SK-N-SH treated with all-trans-retinoic acid at 6 μM for 48 hours (cell line): ENCODE measurements at regions not wholly inside any gene's neighbourhood (a gene's known extent, or its start where the extent isn't known, plus 50 kb on each side); places are given as distances from the start of the nearest gene placed in this dataset.

Experiments
- ATAC-seq: fragments of 200-7000 bp; cut with Tn5 transposase; 3 replicates; pipeline ENCODE4 v1.9.1; 2020; ENCODE audit warnings: mild to moderate bottlenecking, moderate library complexity
- ARNTL ChIP-seq: fragments of 450-650 bp; formaldehyde crosslinking; IDR thresholded peaks from 2 replicates; pipeline ENCODE4 v1.5.0; 2020; ENCODE audit warnings: low read depth, mild to moderate bottlenecking, moderate library complexity, borderline replicate concordance
- BACH2 ChIP-seq: fragments of 250-450 bp; sonication (Bioruptor Pico); IDR thresholded peaks from 2 replicates; pipeline ENCODE4 v1.9.0; 2021; ENCODE audit warnings: mild to moderate bottlenecking, borderline replicate concordance
- CSDC2 ChIP-seq: fragments of 250-450 bp; sonication (Bioruptor Pico); IDR thresholded peaks from 2 replicates; pipeline ENCODE4 v1.5.0; 2020; ENCODE audit warnings: mild to moderate bottlenecking, moderate library complexity
- GLIS3 ChIP-seq: fragments of 250-450 bp; sonication (Bioruptor Pico); IDR thresholded peaks from 2 replicates; pipeline ENCODE4 v1.5.0; 2020; ENCODE audit warnings: mild to moderate bottlenecking, moderate library complexity
- ISL1 ChIP-seq: fragments of 250-450 bp; sonication (Bioruptor Pico); IDR thresholded peaks from 2 replicates; pipeline ENCODE4 v2.1.2; 2022; ENCODE audit warnings: mild to moderate bottlenecking, moderate library complexity
- OSR1 ChIP-seq: fragments of 250-450 bp; sonication (Bioruptor Pico); IDR thresholded peaks from 2 replicates; pipeline ENCODE4 v1.8.0; 2022; ENCODE audit warnings: moderate library complexity, mild to moderate bottlenecking, inconsistent platforms
- PPARA ChIP-seq: fragments of 250-450 bp; sonication (Bioruptor Pico); IDR thresholded peaks from 2 replicates; pipeline ENCODE4 v1.5.0; 2020; ENCODE audit warnings: mild to moderate bottlenecking, borderline replicate concordance
- RARB ChIP-seq: fragments of 250-450 bp; sonication (Bioruptor Pico); IDR thresholded peaks from 2 replicates; pipeline ENCODE4 v1.8.0; 2021; ENCODE audit warnings: mild to moderate bottlenecking, moderate library complexity
- SNAI2 ChIP-seq: fragments of 250-450 bp; sonication (Bioruptor Pico); IDR thresholded peaks from 2 replicates; pipeline ENCODE4 v1.5.0; 2020; ENCODE audit warnings: mild to moderate bottlenecking, moderate library complexity
- TCF4 ChIP-seq: fragments of 250-450 bp; sonication (Bioruptor Pico); IDR thresholded peaks from 2 replicates; pipeline ENCODE4 v1.8.0; 2021; ENCODE audit warnings: mild to moderate bottlenecking, moderate library complexity, borderline replicate concordance
- TOX ChIP-seq: fragments of 250-450 bp; sonication (Bioruptor Pico); IDR thresholded peaks from 2 replicates; pipeline ENCODE4 v1.8.0; 2021; ENCODE audit warnings: mild to moderate bottlenecking, moderate library complexity, borderline replicate concordance
- ZC3H10 ChIP-seq: fragments of 250-450 bp; sonication (Bioruptor Pico); IDR thresholded peaks from 2 replicates; pipeline ENCODE4 v1.5.1; 2021; ENCODE audit warnings: mild to moderate bottlenecking, moderate library complexity
- ZFP3 ChIP-seq: fragments of 250-450 bp; sonication (Bioruptor Pico); IDR thresholded peaks from 2 replicates; pipeline ENCODE4 v1.5.0; 2020; ENCODE audit warnings: mild to moderate bottlenecking, moderate library complexity
- ZFP30 ChIP-seq: fragments of 450-650 bp; formaldehyde crosslinking; IDR thresholded peaks from 2 replicates; pipeline ENCODE4 v1.5.0; 2022; ENCODE audit warnings: mild to moderate bottlenecking, moderate library complexity
- ZNF565 ChIP-seq: fragments of 450-650 bp; formaldehyde crosslinking; conservative IDR thresholded peaks from 2 replicates; pipeline ENCODE4 v1.5.0; 2020; ENCODE audit warnings: low read depth, mild to moderate bottlenecking, moderate library complexity
- ZNF70 ChIP-seq: fragments of 450-650 bp; formaldehyde crosslinking; IDR thresholded peaks from 2 replicates; pipeline ENCODE4 v1.5.0; 2020; ENCODE audit warnings: mild to moderate bottlenecking, moderate library complexity
- ZNF8 ChIP-seq: fragments of 450-650 bp; formaldehyde crosslinking; IDR thresholded peaks from 2 replicates; pipeline ENCODE4 v1.5.0; 2020; ENCODE audit warnings: mild to moderate bottlenecking, moderate library complexity
- TF ChIP-seq, protein P1 (sequence below): fragments of 250-450 bp; sonication (Bioruptor Pico); IDR thresholded peaks from 2 replicates; pipeline ENCODE4 v1.8.0; 2021; ENCODE audit warnings: low read depth, mild to moderate bottlenecking, moderate library complexity, borderline replicate concordance
- TF ChIP-seq, protein P2 (sequence below): fragments of 250-450 bp; sonication (Bioruptor Pico); IDR thresholded peaks from 2 replicates; pipeline ENCODE4 v1.5.1; 2021; ENCODE audit warnings: mild to moderate bottlenecking, moderate library complexity
- TF ChIP-seq, protein P3 (sequence below): fragments of 250-450 bp; sonication (Bioruptor Pico); IDR thresholded peaks from 2 replicates; pipeline ENCODE4 v1.5.0; 2020; ENCODE audit warnings: mild to moderate bottlenecking, moderate library complexity
- TF ChIP-seq, protein P4 (sequence below): fragments of 250-450 bp; sonication (Bioruptor Pico); IDR thresholded peaks from 2 replicates; pipeline ENCODE4 v1.5.1; 2020; ENCODE audit warnings: low read depth, mild to moderate bottlenecking, moderate library complexity

DNA sequence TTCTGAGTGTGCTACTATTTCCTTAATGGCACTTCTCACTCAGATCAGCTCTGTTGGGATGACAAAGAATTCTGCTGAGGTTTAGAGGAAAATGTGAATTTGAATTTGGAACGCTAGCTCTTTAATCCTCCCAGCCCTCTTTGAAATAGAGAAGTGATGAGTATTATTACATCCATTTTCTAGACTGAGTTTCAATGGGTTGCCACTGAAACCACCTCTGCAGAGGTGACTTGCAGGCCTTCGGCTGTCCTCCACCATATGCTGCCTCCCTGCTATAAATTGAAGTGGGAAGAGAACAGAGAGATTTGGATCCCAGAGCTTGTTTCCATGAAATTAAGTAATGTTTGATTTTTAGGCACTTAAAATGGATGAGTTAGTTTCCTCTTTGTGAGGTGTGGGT lies 363.2 kb upstream of the SNX7 start (continued):
- TF ChIP-seq CSDC2 (no peak), GLIS3 (no peak), ZFP3 (CRISPR knock-in tag) (no peak), SNAI2 (CRISPR knock-in tag) (no peak)
- TF ChIP-seq, protein P1, sequence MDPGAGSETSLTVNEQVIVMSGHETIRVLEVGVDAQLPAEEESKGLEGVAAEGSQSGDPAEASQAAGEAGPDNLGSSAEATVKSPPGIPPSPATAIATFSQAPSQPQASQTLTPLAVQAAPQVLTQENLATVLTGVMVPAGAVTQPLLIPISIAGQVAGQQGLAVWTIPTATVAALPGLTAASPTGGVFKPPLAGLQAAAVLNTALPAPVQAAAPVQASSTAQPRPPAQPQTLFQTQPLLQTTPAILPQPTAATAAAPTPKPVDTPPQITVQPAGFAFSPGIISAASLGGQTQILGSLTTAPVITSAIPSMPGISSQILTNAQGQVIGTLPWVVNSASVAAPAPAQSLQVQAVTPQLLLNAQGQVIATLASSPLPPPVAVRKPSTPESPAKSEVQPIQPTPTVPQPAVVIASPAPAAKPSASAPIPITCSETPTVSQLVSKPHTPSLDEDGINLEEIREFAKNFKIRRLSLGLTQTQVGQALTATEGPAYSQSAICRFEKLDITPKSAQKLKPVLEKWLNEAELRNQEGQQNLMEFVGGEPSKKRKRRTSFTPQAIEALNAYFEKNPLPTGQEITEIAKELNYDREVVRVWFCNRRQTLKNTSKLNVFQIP (CRISPR knock-in tag), result no peak

DNA sequence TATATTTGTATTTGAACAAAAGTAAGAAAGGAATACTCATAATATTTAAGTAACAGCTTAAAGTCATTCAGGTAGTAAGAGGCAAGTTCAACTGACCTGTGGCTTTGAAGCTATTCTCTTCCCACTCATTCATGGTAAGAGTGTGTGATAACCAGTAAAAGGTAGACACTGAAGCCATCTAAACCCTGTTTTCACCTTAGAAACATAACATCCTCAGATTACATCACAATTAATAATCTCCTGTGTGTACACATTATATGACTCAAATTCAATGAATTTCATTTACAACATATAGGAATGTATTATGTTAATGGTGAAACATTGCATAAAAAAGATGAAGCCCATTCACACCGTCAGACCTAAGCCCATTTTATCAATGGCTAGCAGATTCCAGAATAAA lies 364.8 kb upstream of the SNX7 start:
- ATAC-seq, result no peak
- no peak for TF ChIP-seq TCF4 (CRISPR knock-in tag)
- TF ChIP-seq BACH2 (CRISPR knock-in tag), result no peak
- no peak for TF ChIP-seq TOX
- no peak for TF ChIP-seq ZFP30 (CRISPR knock-in tag)
- TF ChIP-seq, all 23 proteins: peak for 0

DNA sequence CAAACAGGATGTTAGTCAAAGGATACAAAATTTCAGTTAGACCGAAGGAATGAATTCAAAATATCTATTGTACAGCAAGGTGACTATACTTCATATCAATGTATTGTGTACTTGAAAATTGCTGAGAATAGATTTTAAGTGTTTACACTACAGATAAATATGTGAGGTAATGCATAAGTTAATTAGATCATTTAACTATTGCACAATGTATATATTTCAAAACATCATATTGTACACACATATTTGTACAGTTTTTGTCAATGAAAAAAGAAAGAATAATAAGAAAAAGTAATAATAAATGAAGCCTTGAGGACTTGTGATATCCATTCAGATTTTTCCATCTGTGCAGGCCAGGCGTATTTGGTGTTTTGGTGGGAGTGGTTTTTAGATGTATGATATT lies 367.4 kb upstream of the SNX7 start:
- ATAC-seq, result no peak
- no peak for TF ChIP-seq OSR1 (CRISPR knock-in tag)
- TF ChIP-seq ARNTL (CRISPR knock-in tag), result no peak
- TF ChIP-seq ZNF565 (CRISPR knock-in tag), result no peak

DNA sequence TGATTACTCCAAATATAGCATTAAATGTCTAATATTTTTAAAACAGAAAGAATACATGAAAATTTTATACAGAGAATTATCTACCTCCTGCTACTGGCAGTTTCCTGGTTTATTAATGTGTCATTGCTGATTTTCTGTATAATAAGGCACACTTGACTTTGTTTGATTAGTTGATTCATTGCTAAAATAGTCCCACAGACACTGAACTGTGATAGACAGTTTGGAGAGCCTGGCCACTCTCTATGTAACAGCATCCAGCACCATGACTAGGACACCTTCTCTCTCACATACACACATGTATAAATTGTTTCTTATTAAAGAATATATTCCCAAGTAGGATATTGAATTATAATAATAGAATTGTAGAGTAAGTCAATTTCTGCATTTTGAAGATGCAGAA lies 368.5 kb upstream of the SNX7 start:
- TF ChIP-seq SNAI2 (CRISPR knock-in tag) (no peak), ZC3H10 (CRISPR knock-in tag) (no peak), CSDC2 (no peak), ZFP30 (CRISPR knock-in tag) (no peak), GLIS3 (no peak), ISL1 (no peak), ZNF565 (CRISPR knock-in tag) (no peak), ZNF8 (CRISPR knock-in tag) (no peak), OSR1 (CRISPR knock-in tag) (no peak), ARNTL (CRISPR knock-in tag) (no peak), ZFP3 (CRISPR knock-in tag) (no peak), RARB (CRISPR knock-in tag) (no peak), ZNF70 (CRISPR knock-in tag) (no peak), BACH2 (CRISPR knock-in tag) (no peak), TCF4 (CRISPR knock-in tag) (no peak), PPARA (CRISPR knock-in tag) (no peak)
- TF ChIP-seq, protein P1 (CRISPR knock-in tag), result no peak
- TF ChIP-seq, protein P2, sequence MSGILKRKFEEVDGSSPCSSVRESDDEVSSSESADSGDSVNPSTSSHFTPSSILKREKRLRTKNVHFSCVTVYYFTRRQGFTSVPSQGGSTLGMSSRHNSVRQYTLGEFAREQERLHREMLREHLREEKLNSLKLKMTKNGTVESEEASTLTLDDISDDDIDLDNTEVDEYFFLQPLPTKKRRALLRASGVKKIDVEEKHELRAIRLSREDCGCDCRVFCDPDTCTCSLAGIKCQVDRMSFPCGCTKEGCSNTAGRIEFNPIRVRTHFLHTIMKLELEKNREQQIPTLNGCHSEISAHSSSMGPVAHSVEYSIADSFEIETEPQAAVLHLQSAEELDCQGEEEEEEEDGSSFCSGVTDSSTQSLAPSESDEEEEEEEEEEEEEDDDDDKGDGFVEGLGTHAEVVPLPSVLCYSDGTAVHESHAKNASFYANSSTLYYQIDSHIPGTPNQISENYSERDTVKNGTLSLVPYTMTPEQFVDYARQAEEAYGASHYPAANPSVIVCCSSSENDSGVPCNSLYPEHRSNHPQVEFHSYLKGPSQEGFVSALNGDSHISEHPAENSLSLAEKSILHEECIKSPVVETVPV (CRISPR knock-in tag), result no peak
- TF ChIP-seq, protein P3, sequence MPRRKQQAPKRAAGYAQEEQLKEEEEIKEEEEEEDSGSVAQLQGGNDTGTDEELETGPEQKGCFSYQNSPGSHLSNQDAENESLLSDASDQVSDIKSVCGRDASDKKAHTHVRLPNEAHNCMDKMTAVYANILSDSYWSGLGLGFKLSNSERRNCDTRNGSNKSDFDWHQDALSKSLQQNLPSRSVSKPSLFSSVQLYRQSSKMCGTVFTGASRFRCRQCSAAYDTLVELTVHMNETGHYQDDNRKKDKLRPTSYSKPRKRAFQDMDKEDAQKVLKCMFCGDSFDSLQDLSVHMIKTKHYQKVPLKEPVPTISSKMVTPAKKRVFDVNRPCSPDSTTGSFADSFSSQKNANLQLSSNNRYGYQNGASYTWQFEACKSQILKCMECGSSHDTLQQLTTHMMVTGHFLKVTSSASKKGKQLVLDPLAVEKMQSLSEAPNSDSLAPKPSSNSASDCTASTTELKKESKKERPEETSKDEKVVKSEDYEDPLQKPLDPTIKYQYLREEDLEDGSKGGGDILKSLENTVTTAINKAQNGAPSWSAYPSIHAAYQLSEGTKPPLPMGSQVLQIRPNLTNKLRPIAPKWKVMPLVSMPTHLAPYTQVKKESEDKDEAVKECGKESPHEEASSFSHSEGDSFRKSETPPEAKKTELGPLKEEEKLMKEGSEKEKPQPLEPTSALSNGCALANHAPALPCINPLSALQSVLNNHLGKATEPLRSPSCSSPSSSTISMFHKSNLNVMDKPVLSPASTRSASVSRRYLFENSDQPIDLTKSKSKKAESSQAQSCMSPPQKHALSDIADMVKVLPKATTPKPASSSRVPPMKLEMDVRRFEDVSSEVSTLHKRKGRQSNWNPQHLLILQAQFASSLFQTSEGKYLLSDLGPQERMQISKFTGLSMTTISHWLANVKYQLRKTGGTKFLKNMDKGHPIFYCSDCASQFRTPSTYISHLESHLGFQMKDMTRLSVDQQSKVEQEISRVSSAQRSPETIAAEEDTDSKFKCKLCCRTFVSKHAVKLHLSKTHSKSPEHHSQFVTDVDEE (CRISPR knock-in tag), result no peak
- TF ChIP-seq, protein P4, sequence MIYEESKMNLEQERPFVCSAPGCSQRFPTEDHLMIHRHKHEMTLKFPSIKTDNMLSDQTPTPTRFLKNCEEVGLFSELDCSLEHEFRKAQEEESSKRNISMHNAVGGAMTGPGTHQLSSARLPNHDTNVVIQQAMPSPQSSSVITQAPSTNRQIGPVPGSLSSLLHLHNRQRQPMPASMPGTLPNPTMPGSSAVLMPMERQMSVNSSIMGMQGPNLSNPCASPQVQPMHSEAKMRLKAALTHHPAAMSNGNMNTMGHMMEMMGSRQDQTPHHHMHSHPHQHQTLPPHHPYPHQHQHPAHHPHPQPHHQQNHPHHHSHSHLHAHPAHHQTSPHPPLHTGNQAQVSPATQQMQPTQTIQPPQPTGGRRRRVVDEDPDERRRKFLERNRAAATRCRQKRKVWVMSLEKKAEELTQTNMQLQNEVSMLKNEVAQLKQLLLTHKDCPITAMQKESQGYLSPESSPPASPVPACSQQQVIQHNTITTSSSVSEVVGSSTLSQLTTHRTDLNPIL (CRISPR knock-in tag), result no peak
- ATAC-seq, result no peak
